AG04449 (cell line): ENCODE measurements at regions not wholly inside any gene's neighbourhood (a gene's known extent, or its start where the extent isn't known, plus 50 kb on each side); places are given as distances from the start of the nearest gene placed in this dataset.

ENCODE experiments used
- CTCF ChIA-PET: fragments of 350-600 bp; formaldehyde crosslinking; extraction: SDS; loops from one replicate; lab custom pipeline; 2021; ENCODE audit warnings: antibody characterized with exemption; lab: Yijun Ruan, JAX
- POLR2A ChIA-PET: fragments of 400-600, 350-600 bp; formaldehyde crosslinking; extraction: SDS; loops from one replicate; lab custom pipeline; 2020; ENCODE audit warnings: antibody characterized with exemption, inconsistent platforms; lab: Yijun Ruan, JAX
- DNase-seq: peaks from one replicate; pipeline ENCODE4 v3.0.0-alpha.2; 2010; ENCODE audit warnings: low read depth, low spot score
- H3K4me3 ChIP-seq: 2 replicates; pipeline ENCODE4 v1.5.1; 2011; ENCODE audit warnings: low read depth, mild to moderate bottlenecking, control low read depth, low read length
- TF ChIP-seq, protein P1 (sequence below): IDR thresholded peaks from one replicate; pipeline ENCODE4 v1.5.1; 2011; ENCODE audit warnings: mild to moderate bottlenecking, moderate library complexity, low read length, control low read depth, inconsistent platforms; ENCODE audit not compliant: insufficient read depth; ENCODE audit errors: missing control alignments

DNA sequence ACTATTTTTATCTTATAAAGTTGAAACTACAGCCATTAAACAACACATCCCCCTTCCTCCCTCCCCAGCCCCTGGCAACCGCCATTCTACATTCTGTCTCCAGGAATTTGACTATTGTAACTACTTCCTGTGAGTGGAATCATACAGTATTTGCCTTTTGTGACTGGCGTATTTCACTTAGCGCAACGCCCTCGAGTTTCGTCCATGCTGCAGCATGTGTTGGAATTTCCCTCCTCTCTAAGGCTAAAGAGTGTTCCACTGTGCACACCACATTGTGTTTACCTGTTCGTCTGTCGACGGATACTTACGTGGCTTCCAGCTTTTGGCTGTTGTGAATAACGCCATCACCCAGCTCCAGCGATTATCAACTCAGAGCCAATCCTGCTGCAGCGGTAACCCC, 52.0 kb upstream of the DLG1 start:
- TF ChIP-seq, protein P1, sequence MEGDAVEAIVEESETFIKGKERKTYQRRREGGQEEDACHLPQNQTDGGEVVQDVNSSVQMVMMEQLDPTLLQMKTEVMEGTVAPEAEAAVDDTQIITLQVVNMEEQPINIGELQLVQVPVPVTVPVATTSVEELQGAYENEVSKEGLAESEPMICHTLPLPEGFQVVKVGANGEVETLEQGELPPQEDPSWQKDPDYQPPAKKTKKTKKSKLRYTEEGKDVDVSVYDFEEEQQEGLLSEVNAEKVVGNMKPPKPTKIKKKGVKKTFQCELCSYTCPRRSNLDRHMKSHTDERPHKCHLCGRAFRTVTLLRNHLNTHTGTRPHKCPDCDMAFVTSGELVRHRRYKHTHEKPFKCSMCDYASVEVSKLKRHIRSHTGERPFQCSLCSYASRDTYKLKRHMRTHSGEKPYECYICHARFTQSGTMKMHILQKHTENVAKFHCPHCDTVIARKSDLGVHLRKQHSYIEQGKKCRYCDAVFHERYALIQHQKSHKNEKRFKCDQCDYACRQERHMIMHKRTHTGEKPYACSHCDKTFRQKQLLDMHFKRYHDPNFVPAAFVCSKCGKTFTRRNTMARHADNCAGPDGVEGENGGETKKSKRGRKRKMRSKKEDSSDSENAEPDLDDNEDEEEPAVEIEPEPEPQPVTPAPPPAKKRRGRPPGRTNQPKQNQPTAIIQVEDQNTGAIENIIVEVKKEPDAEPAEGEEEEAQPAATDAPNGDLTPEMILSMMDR, result no peak
- ChIA-PET POLR2A (no interaction called here), CTCF (interaction anchor here (0.9 kb wide), 1 partner anchor 160 kb away, joined by 3 read pairs; no protein-coding TSS in a partner anchor)
- DNase-seq, result no peak
- H3K4me3 ChIP-seq, result no peak overlapping the region

DNA sequence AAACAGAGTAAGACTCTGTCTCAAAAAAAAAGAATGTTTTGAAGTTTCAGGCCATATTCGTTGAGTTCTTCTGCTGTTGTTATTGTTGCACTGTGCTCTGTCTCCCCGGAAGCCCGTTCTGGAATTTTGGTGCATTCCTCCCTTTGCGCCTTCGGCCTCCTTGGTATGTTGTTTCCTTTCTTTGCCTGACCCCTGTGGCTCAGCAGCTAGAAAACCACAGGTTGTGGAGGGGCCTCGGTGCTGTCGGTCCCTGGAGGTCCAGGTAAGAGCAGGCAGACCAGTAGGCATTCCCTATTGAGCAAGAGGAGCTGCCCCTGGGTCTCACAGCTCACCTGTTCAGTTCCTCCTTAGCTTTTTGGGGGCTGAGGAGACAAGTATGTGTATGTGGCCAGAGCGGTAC, 51.0 kb upstream of the DLG1 start:
- DNase-seq, result no peak
- no peak overlapping the region for H3K4me3 ChIP-seq
- CTCF ChIA-PET, result interaction anchor here (0.9 kb wide), 1 partner anchor 161 kb away, joined by 3 read pairs; no protein-coding TSS in a partner anchor
- TF ChIP-seq, protein P1, result no peak
- POLR2A ChIA-PET, result no interaction called here
